Neural crest cell (in vitro differentiated cells): ENCODE measurements at regions not wholly inside any gene's neighbourhood (a gene's known extent, or its start where the extent isn't known, plus 50 kb on each side); places are given as distances from the start of the nearest gene placed in this dataset.

Experiments
- DNase-seq: peaks from one replicate; pipeline ENCODE4 v3.0.0; 2021; ENCODE audit warnings: low read depth, mixed read lengths, low spot score
- H3K27ac Mint-ChIP-seq: one replicate; pipeline ENCODE4 v1.8.0; 2021; ENCODE audit warnings: mild to moderate bottlenecking, mixed read lengths; ENCODE audit not compliant: unreplicated experiment
- H3K27me3 Mint-ChIP-seq: 2 replicates; pipeline ENCODE4 v1.8.0; 2021; ENCODE audit warnings: low read depth, mild to moderate bottlenecking, mixed read lengths
- H3K36me3 Mint-ChIP-seq: 2 replicates; pipeline ENCODE4 v1.8.0; 2021; ENCODE audit warnings: low read depth, mild to moderate bottlenecking, mixed read lengths
- H3K4me1 Mint-ChIP-seq: 2 replicates; pipeline ENCODE4 v1.8.0; 2021; ENCODE audit warnings: mixed read lengths
- H3K4me3 Mint-ChIP-seq: one replicate; pipeline ENCODE4 v1.8.0; 2021; ENCODE audit warnings: mild to moderate bottlenecking, mixed read lengths
- H3K9me3 Mint-ChIP-seq: 2 replicates; pipeline ENCODE4 v1.8.0; 2021; ENCODE audit warnings: mixed read lengths
- TF ChIP-seq, protein P1 (sequence below): fragments of 200-600 bp; sonication (generic); conservative IDR thresholded peaks from 2 replicates; pipeline ENCODE4 v1.5.0; 2021; ENCODE audit warnings: antibody characterized with exemption, mild to moderate bottlenecking

DNA sequence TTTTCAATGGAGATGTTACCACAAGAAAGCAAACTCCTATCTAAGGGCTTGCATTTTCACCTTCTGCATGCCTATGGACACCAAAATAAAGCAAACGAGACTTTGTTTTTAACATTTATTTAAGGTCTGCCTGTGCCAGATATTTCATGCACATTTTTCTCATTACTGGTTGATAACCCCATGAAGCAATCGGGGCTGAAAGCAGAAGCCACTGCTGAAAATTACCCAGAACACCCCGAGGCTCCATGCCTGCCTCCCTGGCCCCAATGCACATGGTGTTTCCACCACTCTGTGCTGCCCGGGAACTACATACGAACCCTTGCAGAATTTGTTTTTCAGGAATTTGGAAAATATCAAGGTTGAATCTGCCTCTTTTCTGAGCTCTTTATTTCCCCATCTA lies 240.1 kb downstream of the NR2F1-AS1 start:
- DNase-seq, result no peak
- Mint-ChIP-seq H3K4me3 (no peak overlapping the region), H3K27ac (no peak overlapping the region), H3K9me3 (peaks cover 8% of the 10 kb centered on the region), H3K4me1 (peaks cover 19% of the 10 kb centered on the region), H3K27me3 (no peaks in the 10 kb centered on the region), H3K36me3 (peaks cover 4% of the 10 kb centered on the region)
- TF ChIP-seq, protein P1, sequence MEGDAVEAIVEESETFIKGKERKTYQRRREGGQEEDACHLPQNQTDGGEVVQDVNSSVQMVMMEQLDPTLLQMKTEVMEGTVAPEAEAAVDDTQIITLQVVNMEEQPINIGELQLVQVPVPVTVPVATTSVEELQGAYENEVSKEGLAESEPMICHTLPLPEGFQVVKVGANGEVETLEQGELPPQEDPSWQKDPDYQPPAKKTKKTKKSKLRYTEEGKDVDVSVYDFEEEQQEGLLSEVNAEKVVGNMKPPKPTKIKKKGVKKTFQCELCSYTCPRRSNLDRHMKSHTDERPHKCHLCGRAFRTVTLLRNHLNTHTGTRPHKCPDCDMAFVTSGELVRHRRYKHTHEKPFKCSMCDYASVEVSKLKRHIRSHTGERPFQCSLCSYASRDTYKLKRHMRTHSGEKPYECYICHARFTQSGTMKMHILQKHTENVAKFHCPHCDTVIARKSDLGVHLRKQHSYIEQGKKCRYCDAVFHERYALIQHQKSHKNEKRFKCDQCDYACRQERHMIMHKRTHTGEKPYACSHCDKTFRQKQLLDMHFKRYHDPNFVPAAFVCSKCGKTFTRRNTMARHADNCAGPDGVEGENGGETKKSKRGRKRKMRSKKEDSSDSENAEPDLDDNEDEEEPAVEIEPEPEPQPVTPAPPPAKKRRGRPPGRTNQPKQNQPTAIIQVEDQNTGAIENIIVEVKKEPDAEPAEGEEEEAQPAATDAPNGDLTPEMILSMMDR, result no peak

DNA sequence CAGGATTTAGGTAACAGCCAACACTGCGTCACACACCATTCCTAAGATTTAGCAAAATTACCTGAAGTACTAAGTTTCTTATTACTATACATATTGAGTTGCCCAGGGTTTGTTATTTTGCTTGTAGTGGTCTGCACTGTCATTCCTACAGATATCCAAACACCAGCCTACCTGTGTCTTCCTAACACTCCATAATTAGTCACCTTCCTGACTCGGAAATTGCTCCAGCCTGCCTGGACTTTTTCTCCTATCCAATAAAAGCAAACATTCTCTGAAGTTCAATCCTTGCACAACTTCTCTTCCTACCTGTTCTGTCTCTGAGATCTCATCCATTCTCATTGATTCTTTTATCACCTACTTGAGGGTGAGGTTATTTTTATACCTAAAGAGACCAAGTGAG lies 243.9 kb downstream of the NR2F1-AS1 start:
- TF ChIP-seq, protein P1, result no peak
- Mint-ChIP-seq H3K4me3 (no peak overlapping the region), H3K27ac (no peak overlapping the region), H3K36me3 (peaks cover 4% of the 10 kb centered on the region), H3K4me1 (no peaks in the 10 kb centered on the region), H3K27me3 (no peaks in the 10 kb centered on the region), H3K9me3 (peaks cover 8% of the 10 kb centered on the region)
- no peak for DNase-seq

DNA sequence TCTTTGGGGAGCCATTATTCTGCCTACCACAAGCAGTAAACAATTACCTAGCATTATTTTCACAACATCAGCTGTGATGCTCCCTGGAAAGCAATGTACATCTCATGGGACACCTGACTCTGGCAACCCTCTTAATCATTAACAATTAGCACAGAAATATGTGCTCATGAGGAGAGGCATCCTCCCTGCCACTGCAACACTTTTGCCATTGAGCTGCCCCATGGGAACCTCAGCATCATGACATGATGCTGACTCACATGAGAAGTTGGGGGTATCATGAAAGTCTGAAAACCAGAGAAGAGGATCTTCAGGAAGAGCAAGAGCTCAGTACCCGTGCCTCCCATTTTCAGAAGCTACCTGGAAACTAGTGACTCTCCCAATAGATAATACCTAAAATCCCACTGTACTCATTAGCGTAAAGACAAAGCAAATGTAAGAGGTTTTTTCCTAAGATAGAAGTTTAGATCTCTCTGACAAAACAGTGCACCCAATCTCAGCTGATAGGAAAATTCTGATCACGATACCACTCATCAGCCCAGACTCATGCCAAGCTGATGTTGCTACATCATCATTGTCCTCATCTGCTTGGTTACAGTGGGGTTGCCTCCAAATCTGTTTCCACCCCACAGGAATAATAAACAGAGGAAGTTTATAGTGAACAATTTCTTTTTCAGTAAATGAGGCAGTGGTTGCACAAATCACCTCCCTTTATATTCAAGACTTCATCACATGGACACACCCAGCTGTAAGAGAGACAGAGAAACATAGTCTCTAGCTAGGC lies 244.5 kb downstream of the NR2F1-AS1 start:
- TF ChIP-seq, protein P1, result no peak
- Mint-ChIP-seq H3K4me3 (no peak overlapping the region), H3K27ac (no peak overlapping the region), H3K4me1 (no peaks in the 10 kb centered on the region), H3K27me3 (no peaks in the 10 kb centered on the region), H3K9me3 (peaks cover 8% of the 10 kb centered on the region), H3K36me3 (peaks cover 2% of the 10 kb centered on the region)
- DNase-seq, result no peak

DNA sequence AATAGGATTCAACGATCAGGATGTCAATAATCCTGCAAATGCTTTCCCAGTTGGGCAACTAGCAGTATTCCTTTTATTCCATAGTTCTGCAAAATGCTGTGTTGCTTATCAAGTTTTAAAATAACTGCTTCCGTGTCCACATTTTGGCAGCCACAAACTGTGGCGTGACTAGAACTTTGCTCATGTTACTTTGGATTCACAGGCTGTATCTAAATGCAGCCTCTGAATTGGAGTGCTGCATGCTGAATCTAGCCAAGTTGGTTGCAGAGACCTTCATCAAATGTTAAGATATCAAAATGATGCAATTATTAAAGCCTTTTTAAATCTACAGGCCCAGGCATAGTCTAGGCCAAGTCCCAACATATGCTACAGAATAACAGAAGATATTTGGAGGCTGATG lies 249.2 kb downstream of the NR2F1-AS1 start:
- Mint-ChIP-seq H3K27me3 (no peaks in the 10 kb centered on the region), H3K27ac (no peak overlapping the region), H3K9me3 (peaks cover 3% of the 10 kb centered on the region), H3K4me1 (no peaks in the 10 kb centered on the region), H3K4me3 (no peak overlapping the region), H3K36me3 (no peaks in the 10 kb centered on the region)
- DNase-seq, result no peak
- TF ChIP-seq, protein P1, result no peak

DNA sequence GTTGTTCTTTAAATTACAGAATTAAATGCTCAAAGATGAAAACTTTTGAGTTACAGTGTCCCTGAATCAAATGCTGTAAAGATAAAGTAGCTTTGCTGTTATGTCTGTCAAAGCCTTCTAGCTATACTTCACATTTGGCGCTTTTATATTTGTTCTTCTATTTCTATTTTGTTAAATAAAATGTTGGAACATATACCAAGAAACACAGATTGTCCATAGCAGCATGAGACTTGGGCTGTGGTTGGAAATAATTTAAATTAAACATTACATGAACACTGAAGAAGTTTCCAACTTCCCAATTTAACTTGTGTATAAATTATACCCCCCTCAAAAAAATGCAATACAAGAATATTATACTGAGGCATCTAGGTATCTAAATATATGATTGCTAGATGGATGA lies 249.8 kb downstream of the NR2F1-AS1 start:
- no peak for DNase-seq
- no peak overlapping the region for H3K27ac Mint-ChIP-seq
- TF ChIP-seq, protein P1, result no peak
- H3K9me3 Mint-ChIP-seq, result peaks cover 3% of the 10 kb centered on the region
- no peaks in the 10 kb centered on the region for H3K27me3 Mint-ChIP-seq
- H3K36me3 Mint-ChIP-seq, result no peaks in the 10 kb centered on the region
- no peaks in the 10 kb centered on the region for H3K4me1 Mint-ChIP-seq
- H3K4me3 Mint-ChIP-seq, result no peak overlapping the region
